IPS DF 19.7 (cell line): ENCODE measurements at regions not wholly inside any gene's neighbourhood (a gene's known extent, or its start where the extent isn't known, plus 50 kb on each side); places are given as distances from the start of the nearest gene placed in this dataset.

Source experiments
- DNase-seq: peaks from one replicate; pipeline ENCODE4 v3.0.0-alpha.2; 2013; ENCODE audit warnings: low read depth, low spot score

DNA sequence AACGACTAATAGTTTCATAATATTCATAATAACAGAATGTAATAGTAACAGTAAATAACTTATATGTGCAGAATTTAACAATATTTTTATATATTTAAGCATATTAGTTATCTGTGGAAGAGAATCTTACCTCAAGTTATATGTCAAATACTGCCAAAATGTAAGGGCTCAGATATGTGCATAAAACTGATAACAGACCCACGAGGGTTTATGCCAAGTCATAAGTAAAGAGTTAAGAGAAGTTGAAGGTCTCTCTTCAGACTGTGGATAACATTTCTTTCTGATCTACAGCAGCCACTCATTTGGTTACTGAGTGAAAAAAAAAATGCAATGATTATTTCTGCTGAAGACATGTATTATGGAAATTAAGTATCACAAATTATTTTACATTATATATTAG lies 1167.8 kb upstream of the NCAM2 start:
- no peak for DNase-seq

DNA sequence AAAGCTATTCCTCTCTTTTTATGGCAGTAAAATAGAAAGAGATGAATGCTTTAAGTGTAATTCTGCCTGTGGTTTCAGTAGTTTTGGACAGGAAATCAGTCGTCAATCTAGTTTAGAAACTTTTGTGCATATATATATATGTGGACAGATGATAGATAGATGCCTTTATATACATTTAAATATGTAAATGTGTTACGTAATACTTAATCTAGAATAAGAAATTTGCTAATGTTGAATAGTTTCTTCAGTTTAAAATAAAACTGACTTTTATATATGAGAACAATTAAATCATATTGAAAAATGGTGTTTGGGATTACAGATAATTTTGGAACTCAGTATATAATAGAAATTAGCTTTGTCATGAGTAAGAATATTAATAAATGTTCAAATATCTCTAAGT lies 1165.7 kb upstream of the NCAM2 start:
- DNase-seq: no peak

DNA sequence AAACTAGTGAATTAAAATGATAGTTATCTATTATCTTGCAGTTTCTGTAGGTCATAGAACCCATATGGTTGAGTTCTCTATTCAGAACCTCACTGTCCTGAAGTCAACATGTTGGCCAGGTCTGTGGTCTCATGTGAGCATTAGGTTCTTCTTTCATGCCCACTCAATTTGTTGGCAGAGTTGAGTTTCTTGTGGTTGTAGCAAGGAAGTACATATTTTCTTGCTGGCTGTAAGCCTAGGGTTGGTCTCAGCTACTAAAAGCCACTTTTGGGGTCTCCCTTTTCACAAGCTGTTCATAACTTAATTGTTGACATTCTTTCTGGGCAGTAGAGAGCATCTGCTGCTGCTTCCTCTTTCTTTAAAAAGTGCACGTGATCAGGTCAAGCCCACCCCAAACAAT lies 1165.1 kb upstream of the NCAM2 start:
- no peak for DNase-seq

DNA sequence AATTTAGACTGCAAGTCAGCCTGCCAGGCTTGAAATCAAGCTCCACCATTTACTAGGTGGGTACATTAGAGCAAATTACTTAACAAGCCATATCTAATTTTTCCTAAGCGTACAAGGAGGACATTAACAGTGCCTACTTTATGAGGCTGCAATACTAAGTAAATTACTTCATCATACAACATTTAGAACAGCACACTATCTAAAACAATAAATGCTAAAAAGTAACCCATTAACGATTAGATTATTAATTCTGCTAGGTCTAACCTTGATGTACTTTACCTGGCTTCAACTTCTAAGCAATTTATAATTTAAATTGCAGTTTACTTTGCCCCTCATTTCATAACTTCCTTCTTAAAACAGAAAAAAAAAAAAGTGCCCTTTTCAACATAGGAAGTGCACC lies 1155.6 kb upstream of the NCAM2 start:
- DNase-seq: no peak

DNA sequence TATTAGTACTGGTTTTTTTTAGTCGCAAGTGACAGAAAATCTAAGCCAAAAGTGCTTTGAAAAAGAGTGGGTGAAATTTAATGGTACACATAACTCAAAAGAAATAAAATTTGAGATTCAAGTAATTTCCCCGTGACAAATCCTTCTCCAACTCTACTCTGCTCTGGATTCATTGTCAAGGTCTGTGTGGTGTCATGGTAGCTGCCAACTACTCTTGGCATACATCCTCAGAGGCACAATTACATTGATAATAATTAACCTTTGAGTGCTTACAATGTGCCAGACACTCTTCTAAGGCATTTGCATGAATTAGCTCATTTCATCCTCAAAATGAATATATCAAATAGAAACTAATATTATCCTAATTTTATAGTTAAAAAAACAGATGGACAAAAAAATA lies 1153.9 kb upstream of the NCAM2 start:
- no peak for DNase-seq

DNA sequence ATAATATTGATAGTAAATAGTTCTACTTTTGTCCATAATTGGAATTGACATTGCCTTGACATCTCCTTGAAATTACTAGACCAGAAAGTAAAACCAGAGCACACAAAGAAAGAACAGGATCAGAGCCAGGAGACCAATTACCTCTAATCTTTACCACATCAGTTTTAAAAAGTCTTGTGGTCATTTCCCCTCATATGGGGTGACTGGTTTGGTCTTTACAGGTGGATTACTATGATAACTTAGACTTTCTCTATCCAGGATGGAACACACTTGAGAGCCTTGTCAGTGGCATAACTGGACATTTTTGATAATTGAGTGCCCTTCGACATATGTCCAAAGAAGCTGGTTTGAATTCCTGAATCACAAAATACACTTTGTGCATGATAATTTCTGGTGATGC lies 1148.1 kb upstream of the NCAM2 start:
- no peak for DNase-seq

DNA sequence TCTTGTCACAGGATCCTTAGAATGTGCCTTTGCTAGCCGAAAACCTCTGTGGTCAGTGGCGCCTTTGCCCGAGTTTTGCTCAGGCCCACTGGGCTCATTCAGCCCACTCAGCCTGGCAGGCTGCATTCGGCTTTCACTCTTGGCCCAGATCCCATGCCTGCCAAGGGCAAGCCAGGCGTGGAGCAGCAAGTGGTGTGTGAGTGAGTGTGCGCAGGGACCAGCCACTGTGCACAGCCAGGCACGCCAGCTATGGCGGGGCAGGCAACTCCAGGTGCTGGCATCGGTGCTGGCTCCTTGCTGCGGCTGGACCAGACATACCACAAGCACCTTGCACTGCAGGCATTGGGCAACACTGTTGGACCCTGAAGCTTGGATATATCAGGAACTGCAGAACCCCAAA lies 1145.1 kb upstream of the NCAM2 start:
- no peak for DNase-seq

DNA sequence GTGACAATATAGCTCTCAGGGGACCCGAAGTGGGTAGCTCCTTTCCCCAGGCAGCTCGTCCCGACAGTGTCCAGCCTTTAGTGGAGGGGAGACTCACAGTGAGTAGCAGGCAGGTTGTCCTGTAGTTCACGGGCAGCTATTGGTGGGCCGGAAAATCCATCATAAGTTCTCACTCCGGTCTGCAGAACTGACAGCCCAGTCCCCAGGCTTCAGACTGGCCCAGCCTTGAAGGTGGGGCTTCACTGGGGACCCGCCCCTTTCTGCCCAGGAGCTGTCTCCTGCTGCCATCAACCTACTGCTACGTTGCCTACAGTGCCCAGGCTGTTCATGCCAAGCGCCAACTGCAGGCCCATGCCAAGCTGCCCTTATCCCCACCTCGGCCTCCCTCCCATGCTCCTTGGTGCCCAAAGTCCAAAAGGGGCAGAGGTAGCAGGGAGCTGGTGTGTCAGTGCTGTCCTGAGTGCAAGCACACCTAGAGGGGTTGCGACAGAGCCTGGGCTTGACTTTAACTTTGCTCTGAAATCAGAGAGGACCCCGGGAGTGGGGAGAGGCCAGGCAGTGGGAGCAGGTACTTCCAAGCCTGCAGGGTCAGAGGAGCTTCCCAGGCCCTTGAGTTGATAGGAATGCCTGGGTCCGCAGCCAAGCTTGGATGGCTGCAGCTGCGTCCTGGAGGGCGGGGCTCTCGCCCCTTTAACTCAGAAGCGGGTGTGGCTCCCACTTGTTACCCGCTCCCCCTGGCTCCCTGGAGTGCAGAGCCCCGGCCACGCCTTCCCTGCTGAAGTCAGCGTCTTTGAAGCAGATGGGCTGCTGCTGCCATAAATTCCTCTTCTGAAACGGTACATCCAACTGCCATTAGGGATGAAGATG lies 1144.3 kb upstream of the NCAM2 start:
- no peak for DNase-seq

DNA sequence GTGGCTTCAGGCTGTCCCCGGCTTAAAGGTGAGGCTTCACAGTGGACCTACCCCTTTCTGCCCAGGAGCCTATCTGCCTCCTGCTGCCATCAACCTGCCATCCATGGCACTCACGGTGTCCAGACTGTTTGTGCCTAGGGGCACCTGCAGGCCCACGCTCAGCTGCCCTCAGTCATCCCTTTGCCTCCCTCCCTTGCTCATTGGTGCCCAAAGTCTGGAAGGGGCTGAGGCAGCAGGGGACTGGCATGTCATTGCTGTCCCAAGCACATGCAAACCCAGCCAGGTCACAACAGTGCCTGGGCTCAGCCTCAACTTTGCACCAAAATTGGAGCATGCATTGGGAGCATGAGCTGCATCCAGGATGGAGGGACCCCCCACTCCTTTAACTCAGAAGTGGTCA lies 1142.7 kb upstream of the NCAM2 start:
- DNase-seq: no peak

DNA sequence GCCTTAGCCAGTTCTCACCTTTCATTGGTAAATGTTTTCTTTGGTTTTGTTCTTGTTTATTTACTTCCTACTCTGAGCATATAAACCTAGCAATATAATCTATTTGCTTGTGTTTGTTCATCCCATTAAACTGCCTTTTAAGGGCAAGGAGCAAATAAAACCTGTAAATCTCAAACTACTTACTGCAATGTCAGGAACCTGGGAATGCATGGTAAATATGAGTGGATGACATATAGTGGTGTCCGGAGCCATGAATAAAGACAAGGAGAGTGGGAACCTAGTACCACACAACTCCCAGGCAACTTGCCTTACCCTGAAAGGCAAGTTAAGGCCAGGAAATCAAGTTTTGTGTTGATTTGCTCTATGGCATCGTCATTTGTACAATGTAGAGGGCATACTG lies 1133.7 kb upstream of the NCAM2 start:
- no peak for DNase-seq

DNA sequence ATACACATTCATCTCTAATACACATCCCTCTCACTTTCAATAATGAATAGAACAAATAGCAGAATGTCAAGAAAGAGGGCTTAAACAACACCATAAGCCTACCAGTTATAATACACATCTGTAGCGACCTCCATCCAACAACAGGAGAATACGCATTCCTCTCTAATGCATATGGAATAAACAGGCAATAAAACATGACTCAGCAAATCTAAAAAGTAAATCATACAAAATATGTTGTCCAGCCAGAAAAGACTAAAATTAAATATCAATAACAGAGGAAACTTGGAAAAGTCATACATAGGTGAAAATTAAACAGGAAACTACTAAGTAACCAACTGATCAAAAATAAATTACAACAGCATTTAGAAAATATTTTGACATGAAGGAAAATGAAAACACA lies 1127.5 kb upstream of the NCAM2 start:
- no peak for DNase-seq

DNA sequence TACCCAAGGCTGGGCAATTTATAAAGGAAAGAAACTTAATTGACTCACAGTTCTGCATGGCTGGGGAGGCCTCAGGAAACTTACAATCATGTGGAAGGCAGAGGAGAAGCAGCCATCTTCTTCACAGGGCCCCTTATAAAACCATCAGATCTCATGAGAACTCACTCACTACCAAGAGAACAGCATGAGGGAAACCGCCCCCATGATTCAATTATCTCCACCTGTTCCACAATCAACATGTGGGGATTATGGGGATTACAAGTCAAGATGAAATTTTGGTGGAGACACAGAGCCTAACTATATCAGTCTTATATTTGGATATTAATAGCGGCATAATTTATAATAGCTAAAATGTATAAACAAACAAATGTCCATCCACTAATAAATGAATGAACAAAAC lies 1123.7 kb upstream of the NCAM2 start:
- no peak for DNase-seq

DNA sequence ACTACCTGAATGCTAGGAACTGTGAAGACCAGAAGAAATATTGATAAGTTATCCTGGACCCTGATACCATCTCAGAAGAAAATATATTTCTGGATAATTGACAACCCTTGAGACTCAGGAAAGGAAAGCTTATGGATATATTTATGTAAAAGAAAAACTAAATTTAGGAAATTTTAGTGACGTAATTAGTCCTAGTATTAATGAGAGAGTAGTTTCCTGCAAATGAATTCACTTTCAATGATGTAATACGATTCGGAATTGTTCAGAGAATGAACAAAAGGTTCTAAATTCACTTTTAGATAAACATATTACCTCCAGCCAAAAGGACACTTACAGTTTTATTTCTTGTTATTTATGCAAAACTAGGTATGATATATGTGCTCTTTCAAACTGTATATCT lies 1120.1 kb upstream of the NCAM2 start:
- DNase-seq: no peak

DNA sequence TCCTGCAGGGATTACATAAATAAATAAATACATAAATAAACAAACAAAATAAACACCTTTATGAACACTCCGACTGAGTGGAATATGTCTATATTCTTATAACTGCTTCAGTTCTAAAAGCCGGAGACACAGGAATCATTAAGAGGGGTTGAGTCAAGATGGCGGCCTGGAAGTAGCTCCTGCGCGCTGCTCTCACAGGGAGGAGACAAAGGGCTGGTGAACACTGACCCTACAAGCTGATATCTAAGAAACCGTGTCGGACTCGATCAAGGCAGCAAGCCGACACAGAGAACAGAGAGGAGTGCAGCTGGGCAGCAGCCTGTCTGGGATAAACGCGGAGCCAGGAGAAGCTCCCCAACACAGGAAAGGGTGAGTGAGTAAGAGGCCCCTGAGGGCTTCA lies 1098.6 kb upstream of the NCAM2 start:
- no peak for DNase-seq

DNA sequence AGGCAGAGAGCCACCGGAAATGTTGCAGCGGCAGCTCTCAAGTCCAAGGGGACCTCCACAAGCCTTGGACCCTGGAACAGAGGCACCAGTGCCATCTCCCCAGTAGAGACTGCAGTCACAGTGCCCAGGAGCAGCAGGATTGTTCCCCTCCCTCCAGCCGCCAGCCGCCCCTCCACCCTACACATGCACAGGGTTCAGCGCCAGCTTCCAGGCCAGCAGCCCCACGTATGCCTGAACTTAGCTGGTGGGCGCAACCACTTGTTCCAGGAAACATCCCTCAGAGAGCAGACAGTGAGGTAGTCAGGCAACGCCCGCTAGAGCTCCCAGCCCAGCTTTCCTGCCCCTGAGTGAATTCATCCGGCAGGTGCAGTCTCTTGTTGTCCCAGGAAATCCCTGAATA lies 1098.1 kb upstream of the NCAM2 start:
- no peak for DNase-seq

DNA sequence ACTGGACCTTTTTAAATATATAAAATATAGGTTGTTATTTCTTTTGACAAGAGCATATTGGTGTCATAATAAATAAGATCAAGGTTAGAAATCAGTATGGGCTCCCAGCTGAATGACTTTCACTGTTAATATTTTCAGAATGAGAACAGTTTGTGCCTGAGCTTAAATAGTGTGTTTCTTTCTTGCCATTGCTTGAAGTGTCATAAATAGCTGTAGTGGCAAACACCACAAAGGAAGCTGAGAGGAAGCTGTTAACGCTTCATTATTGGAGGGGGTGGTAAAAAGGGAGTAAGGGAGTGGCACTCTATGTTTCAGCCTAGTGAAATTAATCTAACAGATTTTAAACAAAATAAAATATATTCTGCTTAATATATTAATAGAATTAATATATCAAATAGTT lies 1089.8 kb upstream of the NCAM2 start:
- DNase-seq: no peak

DNA sequence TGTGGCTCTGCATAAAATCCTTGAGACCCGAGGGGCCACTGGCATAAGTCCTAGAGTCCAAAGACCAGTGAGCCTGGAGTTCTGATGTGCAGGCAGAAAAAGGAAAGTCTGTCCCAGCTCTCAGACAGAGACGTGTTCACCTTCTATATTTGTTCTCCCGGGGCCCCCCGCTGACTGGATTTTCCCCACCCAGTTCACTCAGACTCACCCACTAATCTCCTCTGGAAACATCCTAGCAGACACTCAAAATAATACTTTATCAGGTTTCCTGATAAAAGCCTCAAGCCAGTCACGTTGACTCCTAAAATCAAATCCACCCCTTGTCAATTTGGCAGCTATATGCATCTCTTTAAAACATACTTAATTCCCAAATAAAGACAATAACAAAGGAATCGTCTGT lies 1084.2 kb upstream of the NCAM2 start:
- no peak for DNase-seq

DNA sequence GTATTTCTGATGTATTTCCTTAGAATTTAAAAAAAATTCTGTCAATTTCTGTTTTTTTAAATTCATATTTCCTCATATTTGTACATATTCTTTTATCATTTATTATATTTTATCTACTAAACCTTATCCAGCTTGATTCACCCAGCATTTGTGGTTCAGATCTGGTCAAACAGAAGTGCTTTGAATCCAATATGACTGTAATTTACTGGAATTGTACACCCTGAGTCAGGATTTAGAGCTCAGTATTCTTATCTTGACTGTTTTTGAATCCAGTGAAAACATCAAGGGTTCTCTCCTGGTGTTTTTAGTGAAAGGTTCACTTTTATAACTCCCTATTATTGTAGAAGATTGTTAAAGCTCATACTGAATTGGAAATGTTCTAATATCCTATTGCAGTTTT lies 1077.0 kb upstream of the NCAM2 start:
- DNase-seq: no peak

DNA sequence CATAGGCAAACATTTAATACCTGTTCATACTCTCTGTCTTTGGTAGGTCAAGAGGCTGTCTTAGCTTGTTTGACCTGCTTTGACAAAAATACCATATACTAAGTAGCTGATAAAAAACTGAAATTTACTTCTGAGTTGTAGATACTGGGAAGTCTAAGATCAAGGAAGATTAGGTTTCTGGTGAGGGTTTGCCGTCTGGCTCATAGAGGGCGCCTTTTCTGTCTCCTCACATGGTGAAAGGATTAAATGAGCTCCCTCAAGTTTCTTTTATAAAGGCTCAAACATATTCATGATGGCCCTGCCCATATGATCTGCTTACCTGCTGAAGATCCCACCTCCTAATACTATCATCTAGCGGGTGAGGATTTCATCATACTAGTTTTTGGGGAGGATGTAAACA lies 1076.1 kb upstream of the NCAM2 start:
- DNase-seq: no peak

DNA sequence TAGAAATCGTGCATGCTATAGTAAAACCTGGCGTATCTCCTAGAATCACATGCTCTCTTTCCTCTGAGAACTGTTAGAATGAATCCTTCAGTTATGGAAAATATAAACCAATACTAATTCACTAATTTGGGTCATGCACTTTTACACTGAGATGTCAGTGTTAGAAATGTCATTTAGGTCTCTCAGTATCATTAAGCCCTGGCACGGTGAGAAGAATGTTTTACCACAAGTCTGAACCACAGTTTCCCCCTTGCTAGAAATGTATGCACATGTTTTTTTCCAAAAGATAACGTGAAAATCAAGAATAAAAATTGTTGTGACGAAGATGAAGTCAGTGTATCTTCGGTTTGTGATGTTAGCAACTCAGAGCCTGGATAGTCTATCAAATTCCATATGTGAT lies 1062.7 kb upstream of the NCAM2 start:
- DNase-seq: no peak

DNA sequence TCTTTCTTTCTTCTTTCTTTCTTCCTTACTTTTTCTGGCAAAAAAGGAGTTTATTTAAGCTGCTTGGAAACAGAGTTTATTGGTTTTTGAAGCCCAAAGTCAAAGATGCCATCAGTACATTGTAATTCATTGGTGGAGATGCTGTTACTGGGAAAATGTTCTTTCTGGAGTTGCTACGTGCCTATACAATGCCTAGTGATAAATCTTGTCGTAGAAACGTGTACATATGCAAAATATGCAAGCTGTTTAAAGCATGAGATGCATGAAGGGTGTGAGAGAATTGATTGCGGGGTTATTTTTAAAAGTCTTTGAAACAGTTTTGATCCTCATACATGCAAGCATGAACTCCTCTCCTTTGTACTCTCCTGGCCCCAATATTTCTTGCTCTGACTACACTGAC lies 1060.6 kb upstream of the NCAM2 start:
- DNase-seq: no peak

DNA sequence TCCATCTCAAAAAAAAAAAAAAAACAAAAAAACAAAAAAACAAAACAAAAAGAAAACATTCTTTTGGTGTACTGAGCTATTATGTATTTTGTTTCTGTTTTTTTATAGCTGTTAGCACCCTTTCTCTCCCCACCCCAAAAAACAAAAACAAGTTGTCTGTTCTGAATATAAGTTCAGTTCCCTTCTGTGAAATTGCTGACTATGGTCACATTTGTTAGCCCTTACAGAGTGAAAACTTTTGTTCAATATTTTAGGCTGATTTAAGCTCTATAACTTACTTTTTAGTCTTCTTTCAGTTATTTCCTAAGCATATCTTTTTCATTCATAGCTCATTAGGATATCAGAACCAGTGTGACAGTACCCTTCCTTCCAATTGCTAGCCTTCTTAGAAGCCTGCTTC lies 1056.6 kb upstream of the NCAM2 start:
- DNase-seq: no peak

DNA sequence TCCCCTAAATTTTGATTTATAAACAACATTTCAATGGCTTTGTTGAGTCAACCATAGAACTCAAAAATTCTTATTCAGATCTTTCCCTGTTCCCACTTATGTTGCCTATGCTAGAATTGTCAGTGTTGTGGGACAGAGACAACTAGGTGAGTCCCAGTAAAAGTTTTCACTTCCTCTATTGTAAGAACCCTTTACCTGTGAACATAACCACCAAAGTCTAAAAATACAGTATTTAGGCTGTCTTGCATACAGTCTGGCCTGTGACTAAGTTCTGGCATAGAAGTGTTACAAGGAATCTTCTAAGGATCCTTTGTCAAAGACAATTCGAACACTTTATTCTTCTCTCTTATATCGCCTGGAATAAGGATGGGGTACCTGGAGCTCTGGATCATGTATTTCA lies 1047.9 kb upstream of the NCAM2 start:
- no peak for DNase-seq

DNA sequence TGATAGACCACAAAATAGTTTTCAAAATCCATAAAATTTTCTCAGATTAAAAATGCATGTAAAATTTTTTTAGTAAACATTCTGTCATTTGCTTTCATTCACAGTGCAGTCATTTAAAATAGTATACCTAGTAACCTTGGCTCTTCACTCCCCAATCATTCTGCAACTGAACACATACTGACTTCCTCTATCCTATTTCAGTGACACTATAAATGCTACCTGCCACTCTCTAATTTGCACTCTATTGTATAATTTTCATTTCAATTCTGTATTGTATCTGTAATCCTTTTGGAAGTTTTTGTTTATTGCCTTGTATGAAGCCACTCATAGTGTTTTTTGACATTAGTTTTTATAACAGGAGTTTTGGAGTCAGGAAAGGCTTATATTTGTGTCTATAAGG lies 1029.1 kb upstream of the NCAM2 start:
- DNase-seq: no peak
